Esophagus (tissue), 2 donors: ENCODE measurements at regions not wholly inside any gene's neighbourhood (a gene's known extent, or its start where the extent isn't known, plus 50 kb on each side); places are given as distances from the start of the nearest gene placed in this dataset.

Source experiments
- H3K27ac ChIP-seq, 2 donors: one replicate each; pipeline ENCODE4 v1.5.1; 2013; ENCODE audit warnings: low read depth in 2 of 2, mild to moderate bottlenecking in 2 of 2, inconsistent platforms in 1 of 2, low read length in 1 of 2, moderate library complexity in 1 of 2
- H3K27me3 ChIP-seq, 2 donors: one replicate each; pipeline ENCODE4 v1.6.1; 2013; ENCODE audit warnings: low read length in 2 of 2, control low read depth in 1 of 2, mild to moderate bottlenecking in 1 of 2; ENCODE audit not compliant: insufficient read depth in 2 of 2, control insufficient read depth in 1 of 2
- H3K36me3 ChIP-seq, 2 donors: one replicate each; pipeline ENCODE4 v1.6.1; 2013; ENCODE audit warnings: low read length in 1 of 2; ENCODE audit not compliant: control insufficient read depth in 2 of 2, insufficient read depth in 2 of 2
- H3K4me1 ChIP-seq, 2 donors: one replicate each; pipeline ENCODE4 v1.6.1; 2013; ENCODE audit warnings: low read length in 1 of 2; ENCODE audit not compliant: control insufficient read depth in 2 of 2, insufficient read depth in 2 of 2
- H3K4me3 ChIP-seq, 2 donors: one replicate each; pipeline ENCODE4 v1.5.1; 2013; ENCODE audit warnings: low read length in 2 of 2, mild to moderate bottlenecking in 2 of 2, low read depth in 1 of 2, moderate library complexity in 1 of 2
- H3K9me3 ChIP-seq, 2 donors: one replicate each; pipeline ENCODE4 v1.6.1; 2013; ENCODE audit warnings: mild to moderate bottlenecking in 2 of 2, low read depth in 1 of 2, low read length in 1 of 2, moderate library complexity in 1 of 2; ENCODE audit not compliant: control insufficient read depth in 2 of 2, insufficient read depth in 1 of 2
- WGBS, 2 donors: extraction: QIAGEN DNeasy Blood & Tissue Kit; methylation state at CpG; one replicate each; pipeline ENCODE4 v1.1.7; 2013; 5-methylcytosine and 5-hydroxymethylcytosine counted together
- donor health status: healthy with polysubstance abuse.
- donor health status: Bipolar disorder and iron deficiency.

DNA sequence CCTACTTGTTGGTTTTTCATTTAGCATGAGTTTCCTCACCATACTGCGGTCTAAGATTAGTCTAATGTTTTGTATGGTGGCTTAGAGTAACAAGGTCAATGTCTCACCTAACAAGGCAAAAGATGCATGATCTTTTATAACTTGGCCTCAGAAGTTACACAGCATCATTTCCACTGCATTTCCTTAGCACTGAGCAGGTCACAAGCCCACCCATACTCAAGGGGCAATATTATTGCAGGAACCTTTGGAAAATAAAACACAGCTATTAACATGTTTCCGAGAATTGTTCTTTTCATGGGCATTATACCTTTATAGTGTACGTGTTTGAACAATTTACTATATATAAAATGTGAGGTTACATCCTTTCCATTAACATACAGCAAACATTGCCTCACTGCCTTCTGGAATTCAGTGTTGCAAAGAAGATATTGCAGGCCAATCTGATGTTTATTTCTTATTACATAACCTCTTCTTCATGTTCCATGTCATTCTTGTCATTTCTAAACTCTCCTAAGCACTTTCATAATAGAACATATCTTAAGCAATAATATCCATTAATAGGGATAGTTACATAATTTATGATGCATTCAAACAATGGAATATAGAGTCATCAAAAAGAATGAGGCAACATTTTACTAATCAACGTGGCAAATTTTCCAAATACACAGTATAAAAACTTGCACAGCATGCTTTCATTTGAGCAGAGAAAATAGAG lies 153.8 kb downstream of the AREG start:
- Histone ChIP-seq H3K9me3 (peaks cover 0 to 6% of the 10 kb centered on the region in 2 donors), H3K4me1 (no peaks in the 10 kb centered on the region), H3K27me3 (no peaks in the 10 kb centered on the region), H3K4me3 (no peak overlapping the region), H3K36me3 (no peaks in the 10 kb centered on the region), H3K27ac (no peak overlapping the region)
- WGBS, 2 donors: 74 to 75% methylated on average over 4 of the region's 4 CpGs

GRCh38 chr4:74603186-74603585 lies 158.2 kb downstream of the AREG start:
- Histone ChIP-seq H3K9me3 (no peaks in the 10 kb centered on the region), H3K4me1 (no peaks in the 10 kb centered on the region), H3K27me3 (no peaks in the 10 kb centered on the region), H3K4me3 (no peak overlapping the region), H3K36me3 (no peaks in the 10 kb centered on the region), H3K27ac (no peak overlapping the region)
- 84 to 90% methylated on average over 3 of the region's 3 CpGs for WGBS, 2 donors

GRCh38 chr4:74608151-74608949 lies 163.4 kb downstream of the AREG start:
- 64% methylated on average over 2 of the region's 2 CpGs for WGBS, 2 donors

DNA sequence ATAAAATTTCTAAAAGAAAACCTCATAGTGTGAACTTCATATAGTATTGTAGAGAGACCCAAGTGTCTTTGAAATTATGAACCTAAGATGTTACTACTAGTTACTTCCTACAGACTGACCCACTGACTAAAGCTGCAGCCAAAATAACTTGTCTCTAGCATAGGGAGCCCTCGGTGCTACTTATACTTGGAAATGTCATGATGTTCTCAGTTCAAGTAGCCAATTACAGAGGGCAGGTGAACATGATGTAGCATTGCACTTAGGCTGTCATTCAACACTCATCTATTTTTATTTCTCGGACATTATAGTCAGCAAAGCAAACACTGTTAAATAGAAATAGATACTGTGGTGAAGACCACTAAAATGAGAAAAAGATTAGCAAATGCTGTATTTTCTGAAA lies 165.6 kb downstream of the AREG start:
- 92 to 93% methylated on average over 2 of the region's 2 CpGs for WGBS, 2 donors
- H3K4me3 ChIP-seq: no peak overlapping the region
- H3K4me1 ChIP-seq: no peaks in the 10 kb centered on the region
- no peak overlapping the region for H3K27ac ChIP-seq
- no peaks in the 10 kb centered on the region for H3K27me3 ChIP-seq
- H3K36me3 ChIP-seq: no peaks in the 10 kb centered on the region
- no peaks in the 10 kb centered on the region for H3K9me3 ChIP-seq

More at GRCh38 chr4:74608151-74608949, 163.4 kb downstream of the AREG start:
- H3K4me1 ChIP-seq: no peaks in the 10 kb centered on the region
- no peaks in the 10 kb centered on the region for H3K27me3 ChIP-seq
- no peak overlapping the region for H3K4me3 ChIP-seq
- no peaks in the 10 kb centered on the region for H3K36me3 ChIP-seq
- H3K27ac ChIP-seq: no peak overlapping the region
- H3K9me3 ChIP-seq: no peaks in the 10 kb centered on the region

DNA sequence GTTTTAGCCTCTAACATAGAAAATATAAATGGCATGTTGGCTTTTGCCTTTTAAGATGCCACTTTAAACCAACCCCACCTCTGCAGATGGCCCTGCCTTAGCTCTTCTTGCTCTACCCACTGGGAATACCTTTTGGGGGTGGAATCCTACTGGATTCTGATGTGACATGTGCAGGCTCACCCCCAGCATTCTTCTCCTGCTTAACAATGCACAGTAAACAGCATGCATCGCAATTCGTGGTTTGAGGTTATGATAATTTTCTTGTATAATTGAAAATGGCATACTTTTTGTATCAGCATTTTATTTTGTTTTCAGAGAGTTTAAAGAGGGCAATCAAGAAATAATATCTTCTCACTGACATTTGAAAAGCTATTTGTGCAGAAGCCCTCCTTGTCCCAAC lies 167.9 kb downstream of the AREG start:
- Histone ChIP-seq H3K9me3 (no peaks in the 10 kb centered on the region), H3K27me3 (no peaks in the 10 kb centered on the region), H3K27ac (no peak overlapping the region), H3K36me3 (no peaks in the 10 kb centered on the region), H3K4me3 (no peak overlapping the region), H3K4me1 (no peaks in the 10 kb centered on the region)
- 84 to 90% methylated on average over 2 of the region's 2 CpGs for WGBS, 2 donors

DNA sequence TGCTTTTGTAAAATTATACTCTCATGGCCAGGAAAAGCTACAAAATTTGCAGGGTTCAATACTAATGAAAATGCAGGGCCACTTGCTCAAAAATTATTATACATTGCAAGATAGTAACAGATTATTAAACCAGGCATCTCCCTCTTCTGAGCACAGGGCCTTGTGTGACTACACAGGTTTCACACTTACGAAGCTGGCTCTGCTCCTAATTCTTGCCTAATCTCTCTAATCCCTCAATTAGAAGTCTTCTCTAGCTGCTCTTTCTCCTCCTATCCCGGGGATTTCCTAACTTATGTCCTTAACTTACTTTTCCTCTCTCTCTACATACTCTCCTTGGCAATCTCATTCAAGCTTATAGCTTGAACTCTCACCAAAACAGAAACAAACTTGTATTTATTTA lies 168.3 kb downstream of the AREG start:
- H3K9me3 ChIP-seq: no peaks in the 10 kb centered on the region
- H3K4me3 ChIP-seq: no peak overlapping the region
- H3K4me1 ChIP-seq: no peaks in the 10 kb centered on the region
- no peak overlapping the region for H3K27ac ChIP-seq
- no peaks in the 10 kb centered on the region for H3K36me3 ChIP-seq
- 44% methylated on average over 2 of the region's 2 CpGs for WGBS, 2 donors
- H3K27me3 ChIP-seq: no peaks in the 10 kb centered on the region

- Histone ChIP-seq H3K27me3 (no peaks in the 10 kb centered on the region), H3K36me3 (no peaks in the 10 kb centered on the region), H3K27ac (no peak overlapping the region), H3K4me3 (no peak overlapping the region), H3K9me3 (no peaks in the 10 kb centered on the region), H3K4me1 (no peaks in the 10 kb centered on the region)
- 70 to 74% methylated on average over 2 of the region's 2 CpGs for WGBS, 2 donors
Measured at GRCh38 chr4:74615411-74615810, 170.5 kb downstream of the AREG start.

GRCh38 chr4:74618166-74618565 lies 173.2 kb downstream of the AREG start:
- Histone ChIP-seq H3K36me3 (no peaks in the 10 kb centered on the region), H3K27me3 (no peaks in the 10 kb centered on the region), H3K27ac (no peak overlapping the region), H3K9me3 (no peaks in the 10 kb centered on the region), H3K4me1 (no peaks in the 10 kb centered on the region), H3K4me3 (no peak overlapping the region)
- WGBS, 2 donors: 86 to 87% methylated on average over 1 of the region's 1 CpG

- no peak overlapping the region for H3K27ac ChIP-seq
- H3K27me3 ChIP-seq: no peaks in the 10 kb centered on the region
- 47 to 54% methylated on average over 1 of the region's 1 CpG for WGBS, 2 donors
- H3K36me3 ChIP-seq: no peaks in the 10 kb centered on the region
- H3K9me3 ChIP-seq: no peaks in the 10 kb centered on the region
- H3K4me1 ChIP-seq: no peaks in the 10 kb centered on the region
- H3K4me3 ChIP-seq: no peak overlapping the region
Measured at GRCh38 chr4:74618659-74619058, 173.7 kb downstream of the AREG start.
